ENCODE measurements at regions not wholly inside any gene's neighbourhood (a gene's known extent, or its start where the extent isn't known, plus 50 kb on each side); places are given as distances from the start of the nearest gene placed in this dataset.

GRCh38 chr2:175808078-175808477 lies 194.0 kb downstream of the LNPK start:
- Histone ChIP-seq H3K9me3 (ENCODE audit: control insufficient read depth in 4 of 4, low read length in 3 of 4) (no peaks in the 10 kb centered on the region), H3K9ac (ENCODE audit: low read depth in 1 of 2, low read length in 2 of 2) (no peak overlapping the region), H3K27ac (ENCODE audit: low read depth in 1 of 2, low read length in 2 of 2) (no peak overlapping the region), H3K4me1 (ENCODE audit: control insufficient read depth in 4 of 4, insufficient read depth in 4 of 4, low read length in 3 of 4) (no peaks in the 10 kb centered on the region), H3K27me3 (ENCODE audit: control insufficient read depth in 4 of 4, insufficient read depth in 4 of 4, low read length in 3 of 4) (peaks cover 0 to 7% (median under 1%) of the 10 kb centered on the region in 4 donors), H3K4me3 (ENCODE audit: low read depth in 1 of 3, low read length in 3 of 3) (no peak overlapping the region), H3K36me3 (ENCODE audit: control insufficient read depth in 4 of 4, insufficient read depth in 3 of 4, low read depth in 1 of 4, low read length in 3 of 4) (no peaks in the 10 kb centered on the region)
- 71% methylated on average over 1 of the region's 1 CpG for WGBS
- DNase-seq (ENCODE audit: low spot score): no peak
- TF ChIP-seq MAX (IDR thresholded peaks at IDR 0.05): no peak

- no peaks in the 10 kb centered on the region for H3K4me1 ChIP-seq (ENCODE audit: control insufficient read depth in 4 of 4, insufficient read depth in 4 of 4, low read length in 3 of 4)
- TF ChIP-seq FOXA1 (IDR thresholded peaks at IDR 0.05) (no peak), GABPA (IDR thresholded peaks at IDR 0.05 in 1 of 2, conservative IDR thresholded peaks at IDR 0.05 in 1 of 2) (no peak), EGR1 (IDR thresholded peaks at IDR 0.05; ENCODE audit: low read depth in 2 of 2) (no peak), ATF3 (IDR thresholded peaks at IDR 0.05) (no peak), FOXA2 (IDR thresholded peaks at IDR 0.05) (no peak), HNF4G (IDR thresholded peaks at IDR 0.05) (no peak), RXRA (IDR thresholded peaks at IDR 0.05) (no peak), REST (IDR thresholded peaks at IDR 0.05) (no peak), JUND (IDR thresholded peaks at IDR 0.05) (no peak), RAD21 (IDR thresholded peaks at IDR 0.05) (no peak), MAX (IDR thresholded peaks at IDR 0.05) (no peak), NR2F2 (IDR thresholded peaks at IDR 0.05) (no peak), HNF4A (conservative IDR thresholded peaks at IDR 0.05) (no peak), SP1 (IDR thresholded peaks at IDR 0.05) (no peak), ZBTB33 (IDR thresholded peaks at IDR 0.05) (no peak)
- no peak overlapping the region for H3K27ac ChIP-seq (ENCODE audit: low read depth in 1 of 2, low read length in 2 of 2)
- H3K4me3 ChIP-seq (ENCODE audit: low read depth in 1 of 3, low read length in 3 of 3): no peak overlapping the region
- H3K9ac ChIP-seq (ENCODE audit: low read depth in 1 of 2, low read length in 2 of 2): no peak overlapping the region
- WGBS: 69% methylated on average over 5 of the region's 5 CpGs
- H3K27me3 ChIP-seq (ENCODE audit: control insufficient read depth in 4 of 4, insufficient read depth in 4 of 4, low read length in 3 of 4): peaks cover 0 to 7% (median under 1%) of the 10 kb centered on the region in 4 donors
- no peaks in the 10 kb centered on the region for H3K36me3 ChIP-seq (ENCODE audit: control insufficient read depth in 4 of 4, insufficient read depth in 3 of 4, low read depth in 1 of 4, low read length in 3 of 4)
- H3K9me3 ChIP-seq (ENCODE audit: control insufficient read depth in 4 of 4, low read length in 3 of 4): no peaks in the 10 kb centered on the region
- no peak for DNase-seq (ENCODE audit: low spot score)
Measured at GRCh38 chr2:175807031-175807873, 194.8 kb downstream of the LNPK start.
